Astrocyte (in vitro differentiated cells and primary cell): ENCODE measurements at regions not wholly inside any gene's neighbourhood (a gene's known extent, or its start where the extent isn't known, plus 50 kb on each side); places are given as distances from the start of the nearest gene placed in this dataset.

Experiments
- CTCF ChIP-seq: IDR thresholded peaks from 2 replicates; pipeline ENCODE4 v1.5.1; 2011; ENCODE audit warnings: low read depth, mild to moderate bottlenecking, inconsistent platforms, low read length, moderate library complexity; ENCODE audit not compliant: insufficient read depth
- EZH2 ChIP-seq: IDR thresholded peaks from 2 replicates; pipeline ENCODE4 v1.6.1; 2012; ENCODE audit warnings: mild to moderate bottlenecking, low read length, inconsistent platforms; ENCODE audit not compliant: insufficient read depth

- TF ChIP-seq CTCF (no peak), EZH2 (no peak)
Measured at GRCh38 chr6:91678679-91679446, 1092.0 kb upstream of the MAP3K7 start.
